OCI-LY7 (cell line): ENCODE measurements at regions not wholly inside any gene's neighbourhood (a gene's known extent, or its start where the extent isn't known, plus 50 kb on each side); places are given as distances from the start of the nearest gene placed in this dataset.
"Not testable (repeated sequence)": the region's sequence is repeated elsewhere in the genome, so short reads cannot be mapped to it uniquely, and the experiment has no call there.

Experiments used
- CTCF ChIP-seq: fragments of 200-600 bp; sonication (generic); conservative IDR thresholded peaks from 2 replicates; pipeline ENCODE4 v1.5.1; 2014; ENCODE audit warnings: mild to moderate bottlenecking, antibody characterized with exemption, low read length, moderate library complexity, mixed read lengths
- EZH2phosphoT487 ChIP-seq: fragments of 200-600 bp; sonication (generic); IDR thresholded peaks from 2 replicates; pipeline ENCODE4 v1.6.1; 2018; ENCODE audit warnings: low read depth, borderline replicate concordance, mild to moderate bottlenecking, mixed run types, antibody characterized with exemption, low read length, moderate library complexity, mixed read lengths

- not testable (repeated sequence) for TF ChIP-seq CTCF, EZH2phosphoT487
These were observed 325.0 kb downstream of the TRIM36 start for GRCh38 chr5:114844711-114845110.
